HG03469 (cell line): ENCODE measurements at regions not wholly inside any gene's neighbourhood (a gene's known extent, or its start where the extent isn't known, plus 50 kb on each side); places are given as distances from the start of the nearest gene placed in this dataset.

ENCODE experiments used
- ATAC-seq: cut with Tn5 transposase; IDR thresholded peaks from one replicate; pipeline ENCODE4 v1.9.1; 2021; ENCODE audit warnings: mild to moderate bottlenecking, moderate library complexity, moderate number of reproducible peaks; ENCODE audit not compliant: unreplicated experiment

GRCh38 chr5:61596265-61596664, 264.2 kb downstream of the ZSWIM6 start:
- ATAC-seq, result no peak

- no peak for ATAC-seq
Observed at GRCh38 chr5:61597684-61598083, 265.6 kb downstream of the ZSWIM6 start.

GRCh38 chr5:61598126-61598525, 266.1 kb downstream of the ZSWIM6 start:
- no peak for ATAC-seq

GRCh38 chr5:61599370-61600122, 267.5 kb downstream of the ZSWIM6 start:
- ATAC-seq, result no peak

- ATAC-seq, result no peak
Observed at GRCh38 chr5:61600123-61600444, 268.0 kb downstream of the ZSWIM6 start.

- no peak for ATAC-seq
Observed at GRCh38 chr5:61600945-61601511, 269.0 kb downstream of the ZSWIM6 start.

- ATAC-seq, result no peak
Observed at GRCh38 chr5:61603211-61603908, 271.3 kb downstream of the ZSWIM6 start.

GRCh38 chr5:61604076-61605025, 272.3 kb downstream of the ZSWIM6 start:
- no peak for ATAC-seq

- no peak for ATAC-seq
Observed at GRCh38 chr5:61609840-61610677, 278.0 kb downstream of the ZSWIM6 start.

- no peak for ATAC-seq
Observed at GRCh38 chr5:61610678-61611024, 278.6 kb downstream of the ZSWIM6 start.

GRCh38 chr5:61612431-61612830, 280.4 kb downstream of the ZSWIM6 start:
- no peak for ATAC-seq

- ATAC-seq, result no peak
Observed at GRCh38 chr5:61613679-61614078, 281.6 kb downstream of the ZSWIM6 start.

- no peak for ATAC-seq
Observed at GRCh38 chr5:61614606-61615005, 282.5 kb downstream of the ZSWIM6 start.

GRCh38 chr5:61617039-61617438, 285.0 kb downstream of the ZSWIM6 start:
- ATAC-seq, result no peak

GRCh38 chr5:61617995-61618525, 286.0 kb downstream of the ZSWIM6 start:
- no peak for ATAC-seq

- ATAC-seq, result no peak
Observed at GRCh38 chr5:61618577-61618976, 286.5 kb downstream of the ZSWIM6 start.

GRCh38 chr5:61619289-61619688, 287.2 kb downstream of the ZSWIM6 start:
- ATAC-seq, result no peak

- no peak for ATAC-seq
Observed at GRCh38 chr5:61619777-61620518, 287.9 kb downstream of the ZSWIM6 start.

- no peak for ATAC-seq
Observed at GRCh38 chr5:61620699-61621182, 288.7 kb downstream of the ZSWIM6 start.
